ENCODE measurements at regions not wholly inside any gene's neighbourhood (a gene's known extent, or its start where the extent isn't known, plus 50 kb on each side); places are given as distances from the start of the nearest gene placed in this dataset.

DNA sequence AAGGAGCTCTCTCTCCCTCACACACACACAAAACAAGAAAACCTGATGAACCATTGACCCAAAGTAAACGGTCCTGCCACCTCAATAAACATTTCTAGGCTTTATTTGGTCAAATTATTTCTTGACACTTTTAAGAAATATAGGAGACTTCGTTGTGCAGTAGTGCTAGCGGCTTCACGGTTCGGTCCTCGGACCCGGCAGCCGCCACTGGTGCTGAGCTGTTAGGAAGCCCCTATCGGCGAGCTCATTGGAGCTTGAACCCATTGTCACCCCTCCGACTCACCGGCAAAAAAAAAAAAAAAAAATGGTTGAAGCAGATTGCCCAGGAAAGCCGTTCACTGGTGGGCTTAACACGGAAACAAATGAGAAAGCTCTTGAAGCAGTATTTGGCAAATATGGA is 1695.6 kb upstream of the ACO1 start:
- TF ChIP-seq, protein P1, sequence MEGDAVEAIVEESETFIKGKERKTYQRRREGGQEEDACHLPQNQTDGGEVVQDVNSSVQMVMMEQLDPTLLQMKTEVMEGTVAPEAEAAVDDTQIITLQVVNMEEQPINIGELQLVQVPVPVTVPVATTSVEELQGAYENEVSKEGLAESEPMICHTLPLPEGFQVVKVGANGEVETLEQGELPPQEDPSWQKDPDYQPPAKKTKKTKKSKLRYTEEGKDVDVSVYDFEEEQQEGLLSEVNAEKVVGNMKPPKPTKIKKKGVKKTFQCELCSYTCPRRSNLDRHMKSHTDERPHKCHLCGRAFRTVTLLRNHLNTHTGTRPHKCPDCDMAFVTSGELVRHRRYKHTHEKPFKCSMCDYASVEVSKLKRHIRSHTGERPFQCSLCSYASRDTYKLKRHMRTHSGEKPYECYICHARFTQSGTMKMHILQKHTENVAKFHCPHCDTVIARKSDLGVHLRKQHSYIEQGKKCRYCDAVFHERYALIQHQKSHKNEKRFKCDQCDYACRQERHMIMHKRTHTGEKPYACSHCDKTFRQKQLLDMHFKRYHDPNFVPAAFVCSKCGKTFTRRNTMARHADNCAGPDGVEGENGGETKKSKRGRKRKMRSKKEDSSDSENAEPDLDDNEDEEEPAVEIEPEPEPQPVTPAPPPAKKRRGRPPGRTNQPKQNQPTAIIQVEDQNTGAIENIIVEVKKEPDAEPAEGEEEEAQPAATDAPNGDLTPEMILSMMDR (conservative IDR thresholded peaks at IDR 0.05; ENCODE audit: low read depth, low read length): no peak
- no peak for TF ChIP-seq POLR2A (IDR thresholded peaks at IDR 0.05; ENCODE audit: low read depth, low read length)
- no peak for TF ChIP-seq SMC3 (IDR thresholded peaks at IDR 0.05; ENCODE audit: low read depth, low read length)
- TF ChIP-seq RCOR1 (IDR thresholded peaks at IDR 0.05; ENCODE audit: insufficient replicate concordance, low read length): no peak
- TF ChIP-seq, protein P2, sequence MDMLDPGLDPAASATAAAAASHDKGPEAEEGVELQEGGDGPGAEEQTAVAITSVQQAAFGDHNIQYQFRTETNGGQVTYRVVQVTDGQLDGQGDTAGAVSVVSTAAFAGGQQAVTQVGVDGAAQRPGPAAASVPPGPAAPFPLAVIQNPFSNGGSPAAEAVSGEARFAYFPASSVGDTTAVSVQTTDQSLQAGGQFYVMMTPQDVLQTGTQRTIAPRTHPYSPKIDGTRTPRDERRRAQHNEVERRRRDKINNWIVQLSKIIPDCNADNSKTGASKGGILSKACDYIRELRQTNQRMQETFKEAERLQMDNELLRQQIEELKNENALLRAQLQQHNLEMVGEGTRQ (IDR thresholded peaks at IDR 0.05; ENCODE audit: low read depth, low read length): no peak
- TF ChIP-seq FOS (IDR thresholded peaks at IDR 0.05; ENCODE audit: low read depth, low read length): no peak
- TF ChIP-seq RFX5 (IDR thresholded peaks at IDR 0.05; ENCODE audit: low read depth, low read length): no peak
- no peak for TF ChIP-seq MAZ (IDR thresholded peaks at IDR 0.05; ENCODE audit: borderline replicate concordance, low read depth, low read length)
